ENCODE measurements at regions not wholly inside any gene's neighbourhood (a gene's known extent, or its start where the extent isn't known, plus 50 kb on each side); places are given as distances from the start of the nearest gene placed in this dataset.

DNA sequence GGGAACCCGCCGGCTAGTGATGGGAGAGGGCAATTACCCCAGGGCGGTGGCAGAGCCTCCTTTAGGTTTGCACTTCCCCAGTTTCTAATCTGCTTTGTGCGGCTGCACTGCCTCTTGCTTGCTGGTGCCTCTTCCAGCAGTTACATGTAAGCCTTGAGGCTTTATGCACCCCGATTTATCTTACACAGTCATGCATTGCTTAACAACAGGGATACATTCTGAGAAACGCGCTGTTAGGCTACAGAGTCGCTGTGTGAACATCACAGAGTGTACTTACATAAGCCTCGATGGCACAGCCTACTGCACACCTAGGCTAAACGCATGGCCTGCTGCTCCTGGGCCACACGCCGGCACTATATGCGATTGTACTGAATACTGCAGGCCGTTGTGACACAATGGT lies 155.6 kb upstream of the MKI67 start:
- no peak for DNase-seq (ENCODE audit: low spot score)

DNA sequence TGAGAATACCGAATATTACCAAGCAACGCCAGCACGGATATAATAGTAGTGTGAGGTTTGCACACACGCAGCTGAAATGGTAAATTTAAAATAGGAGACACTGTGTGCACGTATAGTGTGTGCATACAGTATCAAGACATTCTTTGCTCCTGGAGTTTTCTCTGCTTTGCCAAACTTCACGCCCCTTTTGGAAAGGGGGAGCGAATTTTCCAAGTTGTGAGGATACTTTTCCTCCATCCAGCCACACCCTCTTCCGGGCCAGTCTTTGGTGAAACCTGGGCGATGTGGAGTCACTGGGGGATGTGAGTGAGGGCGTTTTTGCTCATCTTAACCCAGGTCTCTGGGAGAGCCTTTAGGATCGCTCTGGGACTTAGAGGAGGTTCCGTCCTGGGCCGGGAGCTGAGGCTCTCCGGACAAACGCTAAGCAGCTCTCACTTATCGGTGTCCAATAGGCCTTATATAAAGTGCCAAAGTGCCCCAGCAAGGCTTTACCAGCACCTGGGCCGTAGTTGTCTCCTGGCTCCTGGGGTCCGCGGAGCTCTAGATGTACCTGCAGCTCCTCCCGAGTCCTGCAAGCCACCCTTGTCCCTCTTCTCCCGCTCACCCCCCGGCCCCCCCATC lies 160.0 kb upstream of the MKI67 start:
- DNase-seq (ENCODE audit: low spot score), result no peak

DNA sequence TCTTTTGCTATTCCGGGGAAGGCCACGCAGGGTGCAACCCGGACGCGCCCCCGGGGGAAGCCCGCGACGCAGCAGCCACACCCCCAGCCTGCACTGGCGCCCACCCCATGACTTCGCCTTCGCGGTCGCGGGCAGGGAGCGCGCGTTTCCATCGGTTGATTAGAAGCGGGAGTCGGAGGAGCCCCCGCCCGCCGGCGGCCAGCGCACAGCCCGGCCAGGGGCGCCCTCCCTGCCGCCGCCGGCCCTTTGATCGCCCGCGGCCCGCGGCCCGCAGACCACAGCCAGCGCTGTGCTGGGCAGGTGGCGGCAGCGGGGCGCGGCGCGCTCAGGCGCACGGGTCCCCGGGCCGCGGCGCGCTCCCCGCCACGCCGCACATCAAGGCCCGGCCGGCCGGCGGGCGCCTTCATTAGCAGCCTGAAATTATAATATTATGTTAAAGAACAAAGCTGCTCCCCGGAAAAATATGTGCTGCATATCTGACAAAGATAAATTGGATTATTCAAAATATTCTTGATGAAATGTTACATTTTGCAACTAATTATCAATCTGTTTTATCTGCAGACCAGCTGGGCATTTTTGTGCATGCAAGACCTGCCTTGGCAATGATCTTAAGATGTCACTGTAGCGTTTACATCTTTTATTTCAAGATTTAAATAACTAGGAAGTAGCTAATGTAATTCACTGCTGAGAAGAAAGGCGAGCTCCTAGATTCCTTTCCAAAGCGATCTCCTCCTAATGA lies 160.7 kb upstream of the MKI67 start:
- no peak for DNase-seq (ENCODE audit: low spot score)

DNA sequence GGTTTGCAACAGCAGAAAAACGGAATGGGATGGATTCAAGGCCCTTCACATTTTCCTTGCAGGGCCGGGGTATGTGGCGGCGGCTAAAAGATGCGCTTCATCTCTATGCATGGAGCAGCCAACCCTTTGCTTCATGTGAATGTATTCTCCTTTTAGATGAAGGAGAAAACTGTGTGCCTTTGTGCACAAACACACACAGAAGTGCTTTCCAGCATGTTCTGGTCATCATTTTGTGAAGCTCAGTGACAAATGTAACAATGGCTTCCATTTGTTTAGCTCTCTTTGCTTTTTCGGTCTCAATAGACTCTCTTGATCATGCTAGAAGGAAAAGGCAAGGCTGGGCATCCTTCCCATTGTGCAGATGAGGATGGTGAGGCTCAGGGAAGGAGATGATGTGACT lies 161.7 kb upstream of the MKI67 start:
- peak; percentile 39 for DNase-seq (ENCODE audit: low spot score)

DNA sequence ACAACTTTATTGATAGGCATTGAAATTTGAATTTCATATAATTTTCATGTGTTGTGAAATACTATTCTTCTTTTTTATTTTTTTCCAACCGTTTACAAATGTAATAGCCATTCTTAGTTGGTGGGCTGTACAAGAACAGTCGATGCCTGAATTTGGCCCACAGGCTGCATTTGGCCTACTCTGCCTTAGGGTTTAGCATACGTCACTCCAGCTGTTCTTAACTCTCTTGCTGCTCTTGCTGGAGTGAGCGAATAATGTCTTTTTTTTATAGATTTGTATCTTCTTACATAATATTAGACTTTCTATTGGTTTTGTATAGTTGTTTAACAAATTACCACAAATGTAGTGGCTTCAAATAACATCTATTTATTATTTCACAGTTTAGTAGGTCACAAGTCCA lies 163.4 kb upstream of the MKI67 start:
- no peak for DNase-seq (ENCODE audit: low spot score)

GRCh38 chr10:128295003-128295402 lies 168.8 kb upstream of the MKI67 start:
- DNase-seq (ENCODE audit: low spot score), result no peak

GRCh38 chr10:128296253-128297007 lies 170.2 kb upstream of the MKI67 start:
- DNase-seq (ENCODE audit: low spot score), result no peak

DNA sequence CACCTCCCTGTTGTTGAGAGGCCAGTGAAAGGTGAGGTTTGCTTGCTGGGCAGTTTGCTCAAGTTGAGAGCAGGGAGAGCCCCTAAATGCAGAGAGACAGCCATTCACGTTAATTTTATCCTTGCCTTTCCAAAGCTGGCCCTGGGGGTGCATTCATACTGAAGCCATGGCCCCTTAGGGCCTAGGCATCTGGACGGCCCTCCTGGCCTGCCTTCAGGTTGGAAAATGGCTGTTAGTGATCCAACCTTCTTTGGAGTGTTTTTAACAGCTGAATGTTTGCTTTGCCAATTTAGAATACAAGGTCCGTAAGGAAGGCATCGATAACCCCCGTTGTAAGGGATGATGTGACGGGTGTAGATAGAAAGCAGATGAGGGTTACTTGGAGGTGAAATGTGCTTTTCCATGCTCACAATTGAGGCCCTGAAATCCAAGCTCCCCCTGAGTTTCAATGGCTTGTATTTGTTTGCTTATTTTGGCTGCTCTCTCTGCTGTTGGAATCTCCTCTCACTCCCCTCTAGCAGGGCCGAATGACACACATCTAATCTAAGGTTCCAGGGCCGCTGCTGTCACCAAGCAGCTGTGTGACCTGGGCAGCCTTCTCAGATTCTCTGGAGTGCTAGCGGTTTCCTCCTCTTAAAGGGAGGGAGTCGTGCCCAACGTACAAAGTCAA lies 171.6 kb upstream of the MKI67 start:
- DNase-seq (ENCODE audit: low spot score), result no peak

GRCh38 chr10:128298587-128298986 lies 172.4 kb upstream of the MKI67 start:
- no peak for DNase-seq (ENCODE audit: low spot score)

GRCh38 chr10:128300290-128300824 lies 174.1 kb upstream of the MKI67 start:
- no peak for DNase-seq (ENCODE audit: low spot score)

- DNase-seq (ENCODE audit: low spot score), result no peak
Measured at GRCh38 chr10:128301051-128301450, 174.8 kb upstream of the MKI67 start.

DNA sequence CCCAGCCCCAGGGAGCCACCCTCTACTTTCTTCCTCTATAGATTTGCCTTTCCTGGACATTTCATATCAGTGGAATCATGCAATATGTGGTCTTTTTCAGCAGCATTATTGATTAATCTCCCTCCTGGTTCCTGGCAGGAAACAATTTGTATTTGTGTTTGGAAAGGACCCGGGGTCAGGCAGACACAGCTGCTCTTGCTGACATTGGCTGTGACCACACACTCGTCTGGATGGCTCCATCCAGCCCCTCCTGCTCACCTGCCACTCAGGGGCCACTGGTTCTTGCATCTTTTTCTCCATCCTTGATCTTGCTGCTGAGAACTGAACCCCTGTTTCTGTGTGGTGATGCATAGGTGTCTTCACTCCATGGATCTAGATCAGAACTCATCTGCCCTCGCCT lies 176.6 kb upstream of the MKI67 start:
- DNase-seq (ENCODE audit: low spot score), result no peak

DNA sequence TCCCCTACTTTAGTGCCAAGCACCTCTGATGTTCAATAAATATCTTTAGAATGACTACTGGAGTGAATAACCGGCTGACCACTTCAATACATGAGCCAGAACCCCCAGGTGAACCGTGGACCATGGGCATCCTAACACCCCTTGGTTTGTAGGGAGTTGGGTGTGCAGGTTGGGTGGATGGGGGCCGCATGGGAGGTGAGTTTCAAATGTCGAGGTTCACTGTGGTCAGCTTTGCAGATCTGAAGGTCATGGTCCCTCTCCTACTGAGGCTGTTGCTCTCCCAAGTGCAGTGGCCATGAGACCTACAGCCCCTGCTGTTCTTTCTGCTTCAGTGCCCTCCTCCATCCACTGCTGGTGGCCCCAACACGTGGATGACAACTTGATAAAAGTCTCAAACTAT lies 178.0 kb upstream of the MKI67 start:
- DNase-seq (ENCODE audit: low spot score), result no peak

GRCh38 chr10:128305601-128306345 lies 179.6 kb upstream of the MKI67 start:
- DNase-seq (ENCODE audit: low spot score), result no peak

- DNase-seq (ENCODE audit: low spot score), result no peak
Measured at GRCh38 chr10:128306535-128306934, 180.3 kb upstream of the MKI67 start.

- no peak for DNase-seq (ENCODE audit: low spot score)
Measured at GRCh38 chr10:128306966-128307365, 180.7 kb upstream of the MKI67 start.

- DNase-seq (ENCODE audit: low spot score), result no peak
Measured at GRCh38 chr10:128307820-128308219, 181.6 kb upstream of the MKI67 start.

- no peak for DNase-seq (ENCODE audit: low spot score)
Measured at GRCh38 chr10:128310971-128311658, 184.9 kb upstream of the MKI67 start.

DNA sequence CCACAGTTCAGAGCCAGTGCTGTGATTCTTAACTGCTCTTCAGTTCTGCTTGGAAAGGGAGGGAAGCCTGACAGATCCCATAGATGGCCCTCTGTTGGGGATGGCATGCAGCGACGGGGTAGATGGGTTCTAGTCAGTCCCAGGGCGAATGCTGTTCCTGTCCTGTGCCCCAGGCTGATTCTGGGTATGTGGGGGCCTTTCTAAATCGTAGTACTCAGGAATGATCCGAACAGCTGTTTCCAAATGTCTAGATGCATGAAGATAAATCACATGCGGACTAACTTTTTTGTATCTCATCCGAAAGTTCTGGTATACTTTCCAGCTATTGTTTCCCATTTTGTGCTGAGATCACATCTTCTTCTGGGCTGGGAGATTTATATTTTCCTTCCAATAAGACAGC lies 186.0 kb upstream of the MKI67 start:
- no peak for DNase-seq (ENCODE audit: low spot score)

GRCh38 chr10:128314686-128315085 lies 188.5 kb upstream of the MKI67 start:
- DNase-seq (ENCODE audit: low spot score), result no peak

GRCh38 chr10:128316121-128316726 lies 190.0 kb upstream of the MKI67 start:
- DNase-seq (ENCODE audit: low spot score), result no peak

All from globus pallidus (tissue), 1 donor.